GM18861 (cell line): ENCODE measurements at regions not wholly inside any gene's neighbourhood (a gene's known extent, or its start where the extent isn't known, plus 50 kb on each side); places are given as distances from the start of the nearest gene placed in this dataset.

Experiments used
- ATAC-seq: cut with Tn5 transposase; IDR thresholded peaks from one replicate; pipeline ENCODE4 v1.9.1; 2021; ENCODE audit not compliant: unreplicated experiment

DNA sequence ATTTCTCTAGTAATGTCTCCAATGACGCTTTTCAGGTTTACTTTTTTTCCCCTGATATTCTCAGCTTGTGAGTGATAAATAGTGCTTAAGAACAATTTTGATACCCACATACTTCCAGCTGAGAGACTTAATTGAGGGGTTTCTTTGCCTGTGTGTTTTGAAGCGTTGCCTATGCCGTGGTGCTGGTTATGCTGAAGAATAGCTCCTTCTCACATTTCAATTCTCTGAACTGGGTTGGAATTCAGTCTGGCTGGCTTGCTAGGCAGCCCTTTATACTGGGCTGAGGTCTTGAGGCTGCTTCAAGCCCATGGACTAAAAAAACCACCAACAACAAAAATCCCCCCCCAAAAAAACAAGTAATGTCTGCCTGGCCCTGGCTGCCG, 87.4 kb downstream of the CHST2 start:
- no peak for ATAC-seq

DNA sequence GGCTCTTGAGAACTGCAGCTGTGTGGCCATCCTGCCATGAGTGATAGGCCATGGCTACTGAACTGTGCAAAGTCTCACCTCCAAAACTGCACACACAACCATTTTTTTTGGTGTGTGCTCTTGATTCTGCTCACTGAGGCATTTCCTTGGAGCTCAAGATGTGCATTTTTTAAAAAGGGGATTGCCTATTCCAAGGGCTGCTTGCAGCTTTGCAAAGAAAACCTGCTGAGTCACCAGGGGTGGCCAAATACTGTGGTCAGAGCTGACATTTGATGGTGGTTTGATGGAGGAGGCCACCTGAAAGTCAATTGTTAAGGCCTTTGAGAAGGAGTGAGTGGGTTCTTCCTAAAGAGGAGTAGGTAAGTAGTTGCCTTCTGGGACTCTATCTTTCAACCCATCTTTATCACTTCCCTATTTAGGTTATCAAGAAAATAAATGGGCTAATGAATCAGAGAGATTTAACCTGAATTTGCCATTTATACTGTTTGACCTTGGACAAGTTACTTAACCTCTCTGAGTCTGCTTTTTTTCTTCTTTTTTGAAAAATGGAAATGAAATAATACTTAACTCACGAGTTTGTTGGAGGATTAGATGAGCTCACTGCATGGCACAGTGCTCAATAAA, 87.9 kb downstream of the CHST2 start:
- peak; percentile 88 for ATAC-seq

DNA sequence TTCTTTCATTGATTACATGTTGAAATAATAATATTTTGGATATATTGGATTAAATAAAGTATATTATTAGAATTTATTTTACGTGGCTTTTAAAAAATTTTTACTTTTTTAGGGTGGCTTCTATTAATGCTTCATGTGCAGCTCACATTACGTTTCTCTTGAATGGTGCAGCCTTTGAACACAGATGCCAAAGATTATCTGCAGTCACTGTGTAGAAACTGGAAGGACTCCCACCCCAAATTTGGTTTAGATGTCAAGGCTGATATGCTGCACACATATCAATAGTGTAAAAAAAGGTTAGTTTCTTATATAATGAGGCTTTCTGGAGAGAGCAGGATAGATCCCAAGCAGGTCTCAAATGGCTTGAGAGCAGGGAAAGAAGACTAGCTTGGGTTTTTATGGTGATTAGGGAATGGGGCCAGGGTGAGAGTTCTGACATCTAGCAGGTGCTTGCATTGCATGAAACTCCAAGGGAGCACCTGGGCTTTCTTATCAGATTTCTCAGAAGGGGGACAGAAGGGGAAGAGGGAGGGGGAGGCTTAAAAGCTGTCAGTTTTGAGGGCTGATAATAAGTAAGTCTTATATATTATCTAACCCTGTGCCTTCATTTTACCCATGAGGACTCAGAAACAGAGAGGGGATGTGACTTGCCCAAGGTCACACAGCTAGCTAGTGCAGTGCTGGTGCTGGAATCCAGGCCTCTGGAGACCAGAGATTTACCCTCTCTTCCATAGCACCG, 89.6 kb downstream of the CHST2 start:
- ATAC-seq, result no peak

DNA sequence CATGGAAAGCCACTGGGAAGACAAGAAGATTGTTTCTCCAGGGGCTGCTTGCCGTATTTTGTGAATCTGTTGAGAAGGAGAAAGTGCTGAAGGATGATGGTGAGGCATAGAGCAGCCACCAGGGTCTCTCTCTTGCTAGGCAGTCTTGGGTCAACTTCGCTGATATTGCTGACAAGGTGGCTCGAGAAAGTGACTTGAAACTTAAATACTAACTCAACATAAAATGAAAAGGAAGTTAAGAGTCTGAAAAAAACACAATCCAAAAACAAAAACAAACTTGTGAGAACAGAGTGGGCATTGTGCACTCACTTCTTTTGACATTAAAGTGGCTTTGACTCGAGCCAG, 90.1 kb downstream of the CHST2 start:
- ATAC-seq, result no peak

DNA sequence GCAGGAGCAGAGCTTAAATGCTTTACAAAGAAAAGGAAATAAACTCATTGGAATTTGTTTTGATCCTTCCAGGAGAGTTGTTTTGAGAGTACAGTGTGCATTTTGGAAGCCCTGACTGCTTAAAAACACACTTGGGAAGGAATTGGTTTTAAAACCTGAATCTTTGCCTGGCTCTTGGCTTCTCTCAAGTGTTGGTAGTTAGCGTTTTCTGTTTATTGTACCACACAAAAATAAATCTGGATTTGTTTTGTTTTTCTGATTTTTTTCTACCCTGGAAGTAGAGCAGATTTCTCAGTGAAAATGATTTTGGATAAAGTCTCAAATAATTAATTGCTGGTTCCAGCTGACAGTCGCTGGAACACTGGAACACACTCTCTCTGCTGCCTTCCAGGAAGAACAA, 90.6 kb downstream of the CHST2 start:
- ATAC-seq, result no peak

DNA sequence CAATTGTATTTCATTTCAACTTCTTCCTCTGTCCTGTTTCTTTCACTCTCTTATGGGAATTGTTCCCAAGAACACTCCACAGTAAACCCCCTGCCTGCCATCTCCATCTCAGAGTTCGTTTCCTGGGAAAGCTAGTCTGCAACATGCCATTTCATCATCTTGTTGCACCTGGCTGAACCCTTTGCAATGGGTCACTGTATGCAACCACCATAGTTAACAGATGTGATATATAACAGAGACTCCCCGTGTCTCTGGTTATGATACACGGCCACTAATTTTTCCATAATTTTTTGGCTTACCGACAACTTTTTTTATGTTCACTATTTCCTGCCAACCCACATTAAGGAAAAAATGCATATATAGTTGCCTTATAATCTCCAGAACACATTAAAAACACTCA, 95.5 kb downstream of the CHST2 start:
- no peak for ATAC-seq
